ENCODE measurements at regions not wholly inside any gene's neighbourhood (a gene's known extent, or its start where the extent isn't known, plus 50 kb on each side); places are given as distances from the start of the nearest gene placed in this dataset.
"Not testable (repeated sequence)": the region's sequence is repeated elsewhere in the genome, so short reads cannot be mapped to it uniquely, and the experiment has no call there.

- not testable (repeated sequence) for TF ChIP-seq CTCF, POLR2AphosphoS5 (IDR thresholded peaks at IDR 0.05)
These were observed 70.5 kb upstream of the PDPR start for GRCh38 chr16:70043538-70044067.

Data from suprapubic skin (tissue), 3 donors.